HepG2 (cell line): ENCODE measurements at regions not wholly inside any gene's neighbourhood (a gene's known extent, or its start where the extent isn't known, plus 50 kb on each side); places are given as distances from the start of the nearest gene placed in this dataset.

ENCODE experiments used
- ATAC-seq: fragments of 200-7000 bp; cut with Tn5 transposase; 3 replicates; pipeline ENCODE4 v1.9.1; 2020; ENCODE audit warnings: mild to moderate bottlenecking, moderate library complexity
- BruUV-seq: library from RNA; stranded (reverse); fragments of 400-500 nt; replicated peaks from 2 replicates; lab custom pipeline; 2021; lab: Mats Ljungman, UMichigan
- CTCF ChIA-PET: fragments of 300-600 bp; formaldehyde crosslinking; extraction: SDS; loops from one replicate; lab custom pipeline; 2021; ENCODE audit warnings: low total read pairs, inconsistent platforms, low intra/inter-chr PET ratio; lab: Yijun Ruan, JAX
- POLR2A ChIA-PET: fragments of 350-600 bp; sonication (Branson Sonifier 250); formaldehyde crosslinking; loops from one replicate; lab custom pipeline; 2020; ENCODE audit warnings: antibody characterized with exemption, inconsistent platforms; lab: Yijun Ruan, JAX
- DNase-seq: peaks from one replicate; pipeline ENCODE4 v3.0.0-alpha.2; 2015; ENCODE audit warnings: low spot score
- FAIRE-seq: peaks from 3 replicates; lab custom pipeline; 2011; peaks lifted over from hg19 to GRCh38; lab: Jason Lieb, UNC
- H2AFZ ChIP-seq: one replicate; pipeline ENCODE4 v1.6.1; 2011; ENCODE audit warnings: low read length, inconsistent platforms
- H3K27ac ChIP-seq: fragments of 300-600 bp; 3 replicates; pipeline ENCODE4 v1.8.0; 2011; ENCODE audit warnings: mixed run types, mild to moderate bottlenecking, mixed read lengths, low read length, inconsistent platforms; ENCODE audit not compliant: insufficient read depth; ENCODE audit errors: extremely low read length
- H3K27me3 ChIP-seq, 2 experiments: fragments of 200-600 bp in 1 of 2; 2 replicates in 1 of 2; 3 replicates in 1 of 2; pipeline versions ENCODE4 v1.6.0 to v1.8.0; 2011; ENCODE audit warnings: low read length in 2 of 2, mild to moderate bottlenecking in 2 of 2, moderate library complexity in 2 of 2, inconsistent platforms in 1 of 2; ENCODE audit not compliant: insufficient read depth in 2 of 2, control insufficient read depth in 1 of 2
- H3K36me3 ChIP-seq, 2 experiments: fragments of 200-600 bp in 1 of 2; replicated peaks in 1 of 2; 2 replicates in 1 of 2; 3 replicates in 1 of 2; pipeline versions ENCODE4 v1.5.1 to v1.8.0; 2011; ENCODE audit warnings: low read length in 2 of 2, inconsistent platforms in 1 of 2; ENCODE audit not compliant: insufficient read depth in 2 of 2, control insufficient read depth in 1 of 2
- H3K4me1 ChIP-seq: 2 replicates; pipeline ENCODE4 v1.5.1; 2012; ENCODE audit warnings: low read length, inconsistent platforms; ENCODE audit not compliant: insufficient read depth
- H3K4me2 ChIP-seq: 2 replicates; pipeline ENCODE4 v1.6.0; 2011; ENCODE audit warnings: low read depth, low read length, inconsistent platforms
- H3K4me3 ChIP-seq, 3 experiments: fragments of 200-600 bp in 1 of 3; sonication (generic), shearing (Covaris generic) in 1 of 3; replicated peaks in 1 of 3; 2 replicates each; pipeline ENCODE4 v1.5.1; 2011 to 2016; ENCODE audit warnings: low read length in 3 of 3, inconsistent platforms in 2 of 3, low read depth in 2 of 3, mild to moderate bottlenecking in 2 of 3, control low read depth in 1 of 3, mixed read lengths in 1 of 3; ENCODE audit not compliant: insufficient read depth in 1 of 3
- H3K79me2 ChIP-seq: one replicate; pipeline ENCODE4 v1.6.1; 2011; ENCODE audit warnings: low read length, inconsistent platforms; ENCODE audit not compliant: insufficient read depth
- H3K9ac ChIP-seq: 2 replicates; pipeline ENCODE4 v1.6.0; 2011; ENCODE audit warnings: mild to moderate bottlenecking, low read depth, low read length, inconsistent platforms; ENCODE audit not compliant: insufficient read depth
- H3K9me3 ChIP-seq: 2 replicates; pipeline ENCODE4 v1.5.1; 2012; ENCODE audit warnings: mild to moderate bottlenecking, low read length
- H4K20me1 ChIP-seq: 2 replicates; pipeline ENCODE4 v1.6.0; 2011; ENCODE audit warnings: inconsistent platforms, mild to moderate bottlenecking, low read length, moderate library complexity; ENCODE audit not compliant: insufficient read depth
- BHLHE40 ChIP-seq: IDR thresholded peaks from 2 replicates; pipeline ENCODE4 v1.6.1; 2011; ENCODE audit warnings: low read length, improper control_type of control experiment
- DMAP1 ChIP-seq: IDR thresholded peaks from 2 replicates; pipeline ENCODE4 v1.6.1; 2016
- FOXA1 ChIP-seq, 2 experiments: fragments of 450-650 bp in 1 of 2; sonication (generic) in 1 of 2; formaldehyde crosslinking in 1 of 2; IDR thresholded peaks; 2 replicates each; pipeline versions ENCODE4 v1.4.0 to v1.6.1; 2016 to 2020; ENCODE audit warnings: missing genetic modification reagents in 1 of 2
- GFI1 ChIP-seq: sonication (generic); formaldehyde crosslinking; IDR thresholded peaks from 2 replicates; pipeline ENCODE4 v1.5.0; 2020; ENCODE audit warnings: missing genetic modification reagents, mild to moderate bottlenecking, borderline replicate concordance
- HNRNPLL ChIP-seq: fragments of 200-400 bp; formaldehyde crosslinking; IDR thresholded peaks from 2 replicates; pipeline ENCODE4 v1.6.1; 2017; ENCODE audit warnings: mild to moderate bottlenecking, low read depth, low read length; ENCODE audit not compliant: poor library complexity, severe bottlenecking
- MLXIP ChIP-seq: sonication (generic); formaldehyde crosslinking; IDR thresholded peaks from 2 replicates; pipeline ENCODE4 v1.9.0; 2021; ENCODE audit warnings: missing genetic modification reagents, borderline replicate concordance
- PHF5A ChIP-seq: IDR thresholded peaks from one replicate; pipeline ENCODE4 v1.6.1; 2018; ENCODE audit warnings: low read depth, missing genetic modification reagents; ENCODE audit not compliant: unreplicated experiment
- PRDM15 ChIP-seq: sonication (generic); formaldehyde crosslinking; IDR thresholded peaks from 2 replicates; pipeline ENCODE4 v1.4.0; 2020; ENCODE audit warnings: missing genetic modification reagents
- REXO4 ChIP-seq: sonication (generic); formaldehyde crosslinking; IDR thresholded peaks from 2 replicates; pipeline ENCODE4 v1.8.0; 2022; ENCODE audit warnings: missing genetic modification reagents, mild to moderate bottlenecking, borderline replicate concordance
- SNAPC2 ChIP-seq: sonication (generic); formaldehyde crosslinking; IDR thresholded peaks from 2 replicates; pipeline ENCODE4 v1.8.1; 2022; ENCODE audit warnings: mild to moderate bottlenecking, missing genetic modification reagents
- ZKSCAN5 ChIP-seq: sonication (generic); formaldehyde crosslinking; IDR thresholded peaks from 2 replicates; pipeline ENCODE4 v1.5.1; 2020; ENCODE audit warnings: mild to moderate bottlenecking, missing genetic modification reagents
- ZNF275 ChIP-seq: sonication (generic); formaldehyde crosslinking; IDR thresholded peaks from 2 replicates; pipeline ENCODE4 v1.8.0; 2022; ENCODE audit warnings: missing genetic modification reagents, mild to moderate bottlenecking, inconsistent platforms, borderline replicate concordance
- ZNF331 ChIP-seq: sonication (generic); formaldehyde crosslinking; IDR thresholded peaks from 2 replicates; pipeline ENCODE4 v1.4.0; 2020; ENCODE audit warnings: missing genetic modification reagents
- ZNF543 ChIP-seq: sonication (generic); formaldehyde crosslinking; IDR thresholded peaks from 2 replicates; pipeline ENCODE4 v1.4.0; 2020; ENCODE audit warnings: mild to moderate bottlenecking, missing genetic modification reagents
- ZNF598 ChIP-seq: sonication (generic); formaldehyde crosslinking; IDR thresholded peaks from 2 replicates; pipeline ENCODE4 v1.5.1; 2020; ENCODE audit warnings: mild to moderate bottlenecking, missing genetic modification reagents, borderline replicate concordance
- ZNF891 ChIP-seq: sonication (generic); formaldehyde crosslinking; IDR thresholded peaks from 2 replicates; pipeline ENCODE4 v1.5.0; 2020; ENCODE audit warnings: mild to moderate bottlenecking, missing genetic modification reagents
- ZSCAN12 ChIP-seq: sonication (generic); formaldehyde crosslinking; IDR thresholded peaks from 2 replicates; pipeline ENCODE4 v1.9.0; 2021; ENCODE audit warnings: mild to moderate bottlenecking, missing genetic modification reagents
- WGBS: methylation state at CpG from one replicate; pipeline ENCODE4 v1.1.6; 2017; ENCODE audit warnings: low lambda C conversion rate; 5-methylcytosine and 5-hydroxymethylcytosine counted together
- in situ Hi-C: cut with HindIII; loops from 2 replicates; pipeline ENCODE4 v1.10.0; 2017; ENCODE audit warnings: low pct_unique_long_range_greater_than_20kb; ENCODE audit not compliant: extremely low pct_ligation_motif_present
- intact Hi-C: fragments of 100-400 bp; cut with micrococcal nuclease; formaldehyde crosslinking; loops from one replicate; pipeline ENCODE4 v1.10.0; 2022; ENCODE audit not compliant: unreplicated experiment

GRCh38 chr15:52936489-52936888, 146.4 kb upstream of the ONECUT1 start:
- Histone ChIP-seq H3K4me3 (no peak overlapping the region), H4K20me1 (no peaks in the 10 kb centered on the region), H3K4me1 (no peaks in the 10 kb centered on the region), H3K9ac (no peak overlapping the region), H3K9me3 (no peaks in the 10 kb centered on the region), H3K79me2 (no peaks in the 10 kb centered on the region), H3K4me2 (no peak overlapping the region), H3K36me3 (no peaks in the 10 kb centered on the region), H3K27ac (no peak overlapping the region), H2AFZ (no peak overlapping the region), H3K27me3 (no peaks in the 10 kb centered on the region)
- DNase-seq (no peak), FAIRE-seq (no peak), ATAC-seq (no peak)
- WGBS: 74% methylated on average over 1 of the region's 1 CpG
- POLR2A ChIA-PET: no interaction called here
- in situ Hi-C loops (no loop called here), intact Hi-C loops (no loop called here)
- CTCF ChIA-PET: no interaction called here
- no TSS peak for BruUV-seq
- no peak for TF ChIP-seq ZNF331 (CRISPR knock-in tag)
- TF ChIP-seq DMAP1 (CRISPR knock-in tag): no peak
- no peak for TF ChIP-seq FOXA1 (IDR thresholded peaks at IDR 0.05)
- TF ChIP-seq FOXA1 (CRISPR knock-in tag; IDR thresholded peaks at IDR 0.05): no peak
- no peak for TF ChIP-seq PRDM15 (CRISPR knock-in tag)
- no peak for TF ChIP-seq SNAPC2
- TF ChIP-seq PHF5A (CRISPR knock-in tag): no peak
- no peak for TF ChIP-seq ZNF891
- TF ChIP-seq ZNF598 (CRISPR knock-in tag): no peak
- no peak for TF ChIP-seq ZKSCAN5 (CRISPR knock-in tag)
- TF ChIP-seq MLXIP (CRISPR knock-in tag): no peak
- no peak for TF ChIP-seq ZSCAN12
- TF ChIP-seq BHLHE40: no peak
- no peak for TF ChIP-seq REXO4
- TF ChIP-seq GFI1 (CRISPR knock-in tag): no peak
- TF ChIP-seq HNRNPLL: no peak
- no peak for TF ChIP-seq ZNF543 (CRISPR knock-in tag)
- TF ChIP-seq ZNF275: no peak
